Bone marrow (tissue), 2 donors: ENCODE measurements at regions not wholly inside any gene's neighbourhood (a gene's known extent, or its start where the extent isn't known, plus 50 kb on each side); places are given as distances from the start of the nearest gene placed in this dataset.

Experiments used
- DNase-seq, 2 donors: peaks; one replicate each; lab custom pipeline; 2025; lab: John Stamatoyannopoulos, UW

DNA sequence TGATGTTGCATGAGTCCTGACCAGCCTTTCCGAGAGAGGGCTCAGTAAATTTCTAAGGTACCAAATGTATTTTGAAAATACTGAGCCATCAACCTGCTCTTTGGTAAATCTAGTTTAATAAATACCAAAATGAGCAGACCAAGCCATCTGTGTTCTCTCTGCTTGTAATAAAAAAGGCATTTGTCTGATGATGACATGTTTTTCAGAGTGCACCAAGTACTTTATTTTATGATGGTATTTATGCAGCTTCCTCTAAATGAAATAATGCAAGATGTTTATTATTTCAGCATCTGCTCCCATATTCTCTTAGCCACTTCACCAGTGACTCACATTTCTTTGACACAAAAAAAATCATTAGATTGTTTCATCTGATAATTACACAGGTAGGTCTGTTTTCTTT, 700.5 kb downstream of the TRIML1 start:
- no peak for DNase-seq

DNA sequence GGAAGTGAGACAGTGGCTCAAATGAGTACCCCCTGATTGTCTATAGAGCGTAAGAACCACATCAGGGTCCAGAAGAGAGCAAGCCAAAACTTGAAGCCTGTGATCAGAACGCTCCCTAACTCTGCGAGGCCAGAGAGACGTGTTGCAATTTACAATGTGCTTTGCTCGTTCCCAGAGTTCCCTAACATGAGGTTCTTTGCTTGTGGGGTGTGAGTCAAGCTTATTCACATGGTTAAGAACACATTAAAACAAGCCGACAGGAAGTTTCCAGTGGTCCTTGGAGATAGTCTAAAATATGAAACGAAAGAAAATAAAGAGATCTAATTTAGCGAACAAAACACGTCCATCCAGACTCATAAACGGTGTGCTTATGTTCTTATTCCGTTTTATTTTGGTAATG, 702.3 kb downstream of the TRIML1 start:
- no peak for DNase-seq

GRCh38 chr4:188854436-188854835, 715.2 kb downstream of the TRIML1 start:
- DNase-seq: no peak

- no peak for DNase-seq
These were observed 719.5 kb downstream of the TRIML1 start for GRCh38 chr4:188858696-188859095.

GRCh38 chr4:188864741-188865140, 725.5 kb downstream of the TRIML1 start:
- no peak for DNase-seq

- no peak for DNase-seq
These were observed 728.6 kb downstream of the TRIML1 start for GRCh38 chr4:188867796-188868195.

DNA sequence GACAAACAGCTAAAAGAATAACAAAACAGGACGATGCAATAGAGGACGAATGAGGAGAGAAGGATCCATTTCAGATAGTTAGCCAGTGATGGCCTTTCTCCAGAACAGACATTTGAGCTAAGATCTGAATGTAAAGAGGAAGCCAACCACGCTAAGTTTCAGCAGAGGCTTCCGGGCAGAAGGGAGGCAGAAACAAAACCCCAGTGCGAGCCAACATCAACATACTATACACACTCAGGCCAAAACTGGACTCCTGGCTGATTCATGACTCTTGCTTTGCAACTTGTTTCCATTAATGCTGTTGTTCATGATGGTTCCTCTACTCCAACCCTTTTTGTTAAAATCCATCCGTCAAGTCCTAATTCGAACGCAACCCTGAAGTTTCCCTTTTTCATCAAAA, 730.3 kb downstream of the TRIML1 start:
- DNase-seq: no peak

- DNase-seq: no peak
These were observed 733.6 kb downstream of the TRIML1 start for GRCh38 chr4:188872809-188873208.

GRCh38 chr4:188876881-188877280, 737.6 kb downstream of the TRIML1 start:
- DNase-seq: no peak

DNA sequence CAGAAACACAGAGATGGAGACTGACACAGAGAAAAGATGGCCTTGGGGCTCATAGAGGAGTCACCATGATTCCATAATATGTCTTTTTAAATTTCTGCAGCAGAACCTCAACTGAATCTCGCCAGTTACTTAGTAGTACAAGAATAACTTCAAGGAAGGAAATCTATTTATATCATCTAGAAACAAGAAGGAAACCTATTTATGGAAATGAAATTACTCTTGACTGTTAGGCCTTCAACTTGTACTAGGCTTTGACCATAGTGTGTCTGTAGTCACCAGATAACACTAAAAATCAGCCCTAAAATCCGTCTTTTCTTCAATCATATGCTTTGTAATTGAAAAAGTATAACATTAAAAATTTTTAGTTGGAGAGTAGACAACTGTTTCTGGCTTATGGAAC, 740.4 kb downstream of the TRIML1 start:
- no peak for DNase-seq

GRCh38 chr4:188887905-188888304, 748.7 kb downstream of the TRIML1 start:
- DNase-seq: no peak

GRCh38 chr4:188892837-188893236, 753.6 kb downstream of the TRIML1 start:
- DNase-seq: no peak

DNA sequence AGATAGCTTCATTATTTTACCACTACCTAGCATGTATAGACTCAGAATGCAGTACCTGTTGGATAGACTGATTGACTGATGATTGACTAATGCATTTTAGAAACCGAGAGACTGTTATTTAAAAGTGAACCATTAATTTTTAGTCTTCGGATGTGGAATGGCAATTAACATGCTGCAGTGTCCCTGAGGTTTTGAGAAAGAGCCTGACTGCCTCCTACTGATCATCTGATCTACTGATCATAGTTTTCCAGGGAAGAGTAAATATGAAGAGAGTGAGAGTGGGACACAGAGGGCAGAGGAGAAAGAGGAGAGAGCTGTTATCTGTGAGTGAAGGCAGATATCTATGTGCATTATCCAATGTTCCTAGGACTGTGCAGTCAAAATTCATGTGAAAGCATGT, 764.7 kb downstream of the TRIML1 start:
- DNase-seq: no peak

DNA sequence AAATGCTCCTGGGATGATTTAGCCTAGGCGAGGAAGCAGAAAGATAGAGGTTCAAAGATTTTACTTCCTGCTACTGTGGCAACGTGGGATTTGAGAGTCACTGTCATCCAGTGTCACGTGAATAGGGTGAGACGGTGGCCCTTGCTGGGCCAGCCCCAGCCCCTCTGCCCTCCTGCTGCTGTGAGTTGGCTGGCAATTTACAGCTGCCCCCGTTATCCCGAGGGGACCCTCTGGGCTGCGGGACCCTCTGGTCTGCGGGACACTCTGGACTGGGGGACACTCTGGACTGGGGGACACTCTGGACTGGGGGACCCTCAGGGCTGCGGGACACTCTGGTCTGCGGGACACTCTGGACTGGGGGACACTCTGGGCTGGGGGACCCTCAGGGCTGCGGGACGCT, 765.4 kb downstream of the TRIML1 start:
- no peak for DNase-seq

GRCh38 chr4:188905248-188905647, 766.0 kb downstream of the TRIML1 start:
- no peak for DNase-seq

DNA sequence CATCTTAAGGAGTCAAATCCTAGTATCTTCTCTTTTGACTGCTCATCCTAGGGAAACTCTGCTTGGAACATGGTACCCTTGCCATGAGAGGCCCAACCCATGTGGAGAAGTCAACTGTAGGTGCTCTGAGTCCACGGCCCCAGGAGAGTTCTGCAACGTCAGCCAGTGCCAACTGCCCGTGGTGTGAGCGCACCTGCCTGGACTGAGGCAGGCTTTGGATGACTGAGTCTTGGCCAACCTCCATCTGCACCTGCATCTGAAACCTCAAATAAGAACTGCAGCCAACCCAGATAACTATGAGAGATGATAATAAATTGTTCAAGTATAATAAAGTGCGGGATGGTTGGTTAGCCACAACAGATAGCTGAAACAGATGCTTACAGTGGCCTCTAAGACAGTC, 772.0 kb downstream of the TRIML1 start:
- DNase-seq: no peak

DNA sequence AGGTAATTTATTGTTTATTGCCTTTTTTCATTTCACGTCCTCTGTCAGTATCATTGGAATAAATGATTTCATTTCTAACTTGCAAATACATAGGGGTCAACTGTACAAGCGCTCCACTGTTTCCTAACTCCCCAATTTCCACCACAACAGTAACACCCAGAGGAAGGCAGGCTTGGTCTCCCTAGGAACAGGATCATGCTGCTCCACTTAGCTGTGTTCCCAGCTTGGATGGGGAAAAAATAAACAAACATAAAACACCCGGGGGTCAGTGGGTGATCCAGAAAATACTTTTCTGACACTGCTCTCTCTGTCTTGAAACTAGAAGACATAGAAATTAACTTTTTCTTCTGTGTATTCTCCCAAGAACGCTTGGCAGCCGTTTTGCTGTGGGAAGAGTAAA, 772.5 kb downstream of the TRIML1 start:
- no peak for DNase-seq

- DNase-seq: no peak
These were observed 775.9 kb downstream of the TRIML1 start for GRCh38 chr4:188915175-188915574.

DNA sequence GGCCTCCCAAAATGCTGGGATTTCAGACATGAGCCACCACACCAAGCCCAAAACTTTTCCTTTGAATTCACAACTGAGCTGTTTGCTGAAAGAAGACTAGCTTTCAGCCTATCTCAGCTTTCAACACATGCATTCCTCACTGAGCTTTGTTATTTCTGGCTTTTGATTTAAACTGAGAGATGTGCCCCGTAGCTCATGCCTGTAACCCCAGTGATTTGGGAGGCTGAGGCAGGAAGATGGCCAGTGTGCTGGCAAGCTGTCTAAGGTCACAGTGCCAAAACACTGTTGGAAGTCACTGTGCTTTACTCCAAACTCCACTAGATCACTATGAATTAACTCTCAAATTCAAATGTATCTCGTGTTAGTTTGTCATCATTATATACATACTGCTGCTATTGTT, 779.5 kb downstream of the TRIML1 start:
- DNase-seq: no peak

DNA sequence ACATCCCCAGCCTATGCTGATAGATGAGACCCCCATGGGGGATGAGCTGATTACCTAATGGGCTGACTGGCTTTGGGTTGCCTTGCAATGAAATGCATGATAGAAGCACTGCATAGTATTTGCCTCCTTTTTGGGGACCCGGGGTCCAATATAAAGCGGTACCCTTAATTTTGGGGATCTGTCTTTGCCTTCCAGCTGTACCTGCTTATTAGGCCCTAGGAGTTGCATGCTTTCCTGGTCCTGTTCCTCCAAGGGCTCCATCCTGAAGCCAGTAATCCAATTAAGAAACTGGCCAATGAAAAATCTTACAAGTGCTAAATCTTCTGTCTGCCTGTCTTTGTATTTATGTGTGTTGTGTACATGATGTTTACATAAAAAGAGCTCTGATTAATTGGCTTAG, 791.6 kb downstream of the TRIML1 start:
- no peak for DNase-seq

DNA sequence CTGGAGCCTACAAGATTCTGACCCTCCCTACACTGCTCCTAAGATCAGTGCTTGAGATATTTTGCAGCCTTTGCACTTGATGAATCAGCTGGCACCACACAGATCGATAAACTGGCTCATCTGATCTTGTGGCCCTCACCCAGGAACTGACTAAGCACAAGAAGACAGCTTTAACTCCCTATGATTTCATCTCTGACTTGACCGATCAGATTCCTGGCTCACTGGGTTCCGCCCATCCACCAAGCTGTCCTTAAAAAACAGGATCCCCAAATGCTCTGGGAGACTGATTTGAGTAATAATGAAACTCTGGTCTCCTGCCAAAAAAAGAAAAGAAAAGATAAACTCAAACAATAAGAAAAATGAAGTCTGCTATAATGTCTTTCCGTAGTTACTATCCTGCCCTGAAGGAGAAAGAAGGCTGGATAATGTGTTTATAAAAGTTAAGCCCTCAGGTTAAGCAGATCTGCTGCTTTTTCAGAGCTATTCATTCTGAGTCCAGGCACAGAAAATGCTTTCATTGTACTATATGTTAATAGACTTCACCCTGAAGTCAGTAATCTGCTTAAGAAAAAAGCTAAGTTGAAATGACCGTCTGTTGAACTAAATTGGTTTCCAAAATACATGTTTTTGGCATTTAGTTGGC, 795.2 kb downstream of the TRIML1 start:
- no peak for DNase-seq

DNA sequence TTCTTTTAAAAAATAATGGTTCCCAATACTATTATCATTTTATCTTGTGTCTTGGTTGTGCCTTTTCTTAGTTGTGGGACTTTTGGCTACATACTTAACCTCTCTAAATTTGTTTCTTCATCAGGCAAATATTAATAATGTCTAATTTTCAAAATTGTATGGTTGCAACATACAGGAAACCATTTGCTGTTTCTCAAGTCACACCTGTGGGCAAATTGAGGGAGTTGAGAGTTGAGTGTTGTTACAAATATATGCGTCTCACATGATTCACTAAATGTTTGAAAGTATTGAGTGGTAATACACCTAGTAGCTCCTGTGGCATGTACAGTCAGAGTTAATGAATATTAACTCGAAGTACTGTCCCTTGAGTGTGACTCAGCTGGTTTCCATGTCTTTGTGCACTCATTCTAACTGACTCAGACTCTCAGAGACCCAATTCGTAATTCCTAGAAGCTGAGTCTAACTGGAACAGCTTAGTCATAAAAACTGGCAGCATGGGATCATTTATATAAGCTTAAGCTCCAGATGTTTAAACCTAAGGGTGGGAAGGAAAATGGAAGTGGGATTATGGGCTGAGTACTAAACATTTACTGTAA, 802.4 kb downstream of the TRIML1 start:
- no peak for DNase-seq

DNA sequence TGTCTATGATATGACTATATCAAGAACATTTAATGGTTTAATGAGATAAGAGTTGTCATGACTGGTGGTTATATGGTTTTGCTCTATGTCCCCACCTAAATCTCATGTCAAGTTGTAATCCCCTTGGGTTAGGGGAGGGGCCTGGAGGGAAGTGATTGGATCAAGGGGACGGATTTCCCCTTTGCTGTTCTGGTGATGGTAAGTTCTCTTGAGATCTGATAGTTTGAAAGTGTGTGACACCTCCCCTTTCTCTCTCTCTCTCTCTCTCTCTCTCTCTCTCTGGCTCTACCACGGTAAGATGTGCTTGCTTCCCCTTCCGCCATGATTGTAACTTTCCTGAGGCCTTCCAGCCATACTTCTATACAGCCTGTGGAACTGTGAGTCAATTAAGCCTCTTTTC, 803.4 kb downstream of the TRIML1 start:
- DNase-seq: no peak

DNA sequence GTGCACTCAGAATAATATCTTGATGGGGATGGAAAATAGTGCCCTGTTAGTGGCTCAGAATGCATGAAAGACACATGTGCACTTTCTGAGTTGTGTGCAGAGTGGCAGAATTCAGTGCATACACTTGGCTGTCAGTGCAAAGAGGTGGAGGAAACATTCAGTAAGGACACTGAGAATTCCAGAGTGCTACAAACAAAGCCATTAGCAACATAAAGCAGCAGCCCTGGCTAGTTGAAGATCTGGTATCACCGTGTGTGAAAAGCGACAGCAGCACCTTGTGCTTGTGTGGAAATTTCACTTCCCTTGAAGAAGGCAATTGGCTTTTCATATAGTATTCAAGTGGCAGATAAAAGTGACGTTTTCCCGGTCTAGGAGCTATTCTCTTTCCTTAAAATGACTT, 810.4 kb downstream of the TRIML1 start:
- DNase-seq: no peak
